SU-DHL-6 (cell line): ENCODE measurements at regions not wholly inside any gene's neighbourhood (a gene's known extent, or its start where the extent isn't known, plus 50 kb on each side); places are given as distances from the start of the nearest gene placed in this dataset.

Experiments used
- CTCF ChIP-seq: fragments of 200-600 bp; sonication (generic); IDR thresholded peaks from one replicate; pipeline ENCODE4 v1.5.1; 2017; ENCODE audit warnings: antibody characterized with exemption, mild to moderate bottlenecking, low read length, moderate library complexity; ENCODE audit not compliant: insufficient read depth, poor library complexity, severe bottlenecking
- EZH2phosphoT487 ChIP-seq: fragments of 200-600 bp; sonication (generic), shearing (Covaris generic); conservative IDR thresholded peaks from 2 replicates; pipeline ENCODE4 v1.6.1; 2018; ENCODE audit warnings: mild to moderate bottlenecking, antibody characterized with exemption, low read length, moderate library complexity, mixed read lengths

- TF ChIP-seq CTCF (no peak), EZH2phosphoT487 (no peak)
Observed at GRCh38 chr3:127356381-127356780, 68.5 kb upstream of the PRR20G start.
